Fibroblast of mammary gland (primary cell): ENCODE measurements at regions not wholly inside any gene's neighbourhood (a gene's known extent, or its start where the extent isn't known, plus 50 kb on each side); places are given as distances from the start of the nearest gene placed in this dataset.

Experiments
- DNase-seq: peaks from one replicate; pipeline ENCODE4 v3.0.0-alpha.2; 2010; ENCODE audit warnings: low read depth
- H3K4me3 ChIP-seq: 2 replicates; pipeline ENCODE4 v1.5.1; 2011; ENCODE audit warnings: low read depth, mild to moderate bottlenecking, low read length, moderate library complexity; ENCODE audit not compliant: control insufficient read depth
- CTCF ChIP-seq: conservative IDR thresholded peaks from 2 replicates; pipeline ENCODE4 v1.5.1; 2011; ENCODE audit warnings: low read depth, low read length, inconsistent platforms; ENCODE audit not compliant: control insufficient read depth, insufficient read depth

- no peak for TF ChIP-seq CTCF
- DNase-seq = no peak
- H3K4me3 ChIP-seq = no peak overlapping the region
Measured at GRCh38 chr9:89729954-89730530, 125.2 kb downstream of the GADD45G start.

GRCh38 chr9:89730715-89731114 lies 125.9 kb downstream of the GADD45G start:
- no peak for DNase-seq
- no peak for TF ChIP-seq CTCF
- no peak overlapping the region for H3K4me3 ChIP-seq

- H3K4me3 ChIP-seq = no peak overlapping the region
- DNase-seq = no peak
- no peak for TF ChIP-seq CTCF
Measured at GRCh38 chr9:89731262-89732182, 126.7 kb downstream of the GADD45G start.

GRCh38 chr9:89732295-89732938 lies 127.6 kb downstream of the GADD45G start:
- H3K4me3 ChIP-seq = no peak overlapping the region
- no peak for DNase-seq
- TF ChIP-seq CTCF = no peak

GRCh38 chr9:89732939-89733324 lies 128.1 kb downstream of the GADD45G start:
- no peak for DNase-seq
- no peak for TF ChIP-seq CTCF
- no peak overlapping the region for H3K4me3 ChIP-seq

- no peak for TF ChIP-seq CTCF
- no peak for DNase-seq
- no peak overlapping the region for H3K4me3 ChIP-seq
Measured at GRCh38 chr9:89734600-89735041, 129.8 kb downstream of the GADD45G start.
